Ishikawa (cell line): ENCODE measurements at regions not wholly inside any gene's neighbourhood (a gene's known extent, or its start where the extent isn't known, plus 50 kb on each side); places are given as distances from the start of the nearest gene placed in this dataset.

Experiments
- CEBPB ChIP-seq: IDR thresholded peaks from 2 replicates; pipeline ENCODE4 v1.6.1; 2012
- CREB1 ChIP-seq: IDR thresholded peaks from 2 replicates; pipeline ENCODE4 v1.6.1; 2012; ENCODE audit warnings: low read depth
- EGR1 ChIP-seq: IDR thresholded peaks from 2 replicates; pipeline ENCODE4 v1.6.1; 2012
- EP300 ChIP-seq: IDR thresholded peaks from 2 replicates; pipeline ENCODE4 v1.6.1; 2012; ENCODE audit warnings: borderline replicate concordance
- FOXM1 ChIP-seq: IDR thresholded peaks from 2 replicates; pipeline ENCODE4 v1.6.1; 2012; ENCODE audit warnings: low read depth, borderline replicate concordance
- MAX ChIP-seq: IDR thresholded peaks from 2 replicates; pipeline ENCODE4 v1.6.1; 2012
- NFIC ChIP-seq: IDR thresholded peaks from 2 replicates; pipeline ENCODE4 v1.6.1; 2012
- RAD21 ChIP-seq: IDR thresholded peaks from 2 replicates; pipeline ENCODE4 v1.6.1; 2012; ENCODE audit warnings: low read depth
- REST ChIP-seq: IDR thresholded peaks from 2 replicates; pipeline ENCODE4 v1.6.1; 2012; ENCODE audit warnings: low read depth, mild to moderate bottlenecking
- TAF1 ChIP-seq: IDR thresholded peaks from 2 replicates; pipeline ENCODE4 v1.6.1; 2012; ENCODE audit warnings: low read depth, mild to moderate bottlenecking
- TCF12 ChIP-seq: IDR thresholded peaks from 2 replicates; pipeline ENCODE4 v1.6.1; 2012; ENCODE audit warnings: low read depth
- TEAD4 ChIP-seq: IDR thresholded peaks from 2 replicates; pipeline ENCODE4 v1.6.1; 2012
- USF1 ChIP-seq: IDR thresholded peaks from 2 replicates; pipeline ENCODE4 v1.6.1; 2012
- YY1 ChIP-seq: IDR thresholded peaks from 2 replicates; pipeline ENCODE4 v1.6.1; 2012; ENCODE audit warnings: low read depth
- ZBTB7A ChIP-seq: IDR thresholded peaks from 2 replicates; pipeline ENCODE4 v1.6.1; 2012; ENCODE audit warnings: low read depth

GRCh38 chr3:75332794-75333193, 331.3 kb upstream of the FRG2C start:
- TF ChIP-seq TCF12 (no peak), CEBPB (no peak)

- TF ChIP-seq REST (no peak), TAF1 (no peak), RAD21 (no peak), YY1 (no peak), ZBTB7A (no peak), USF1 (no peak), CEBPB (no peak)
Observed at GRCh38 chr3:75334299-75334698, 329.8 kb upstream of the FRG2C start.

- TF ChIP-seq YY1 (no peak), ZBTB7A (no peak), TCF12 (no peak), TEAD4 (no peak), EP300 (no peak), NFIC (no peak), RAD21 (no peak), REST (no peak), CREB1 (no peak), MAX (no peak), TAF1 (no peak), CEBPB (no peak), USF1 (no peak), FOXM1 (no peak), EGR1 (no peak)
Observed at GRCh38 chr3:75337226-75337900, 326.8 kb upstream of the FRG2C start.

- TF ChIP-seq CREB1 (no peak), TAF1 (no peak), MAX (no peak), USF1 (no peak), ZBTB7A (no peak), RAD21 (no peak), CEBPB (no peak), TCF12 (no peak), EP300 (no peak), EGR1 (no peak), FOXM1 (no peak), NFIC (no peak), TEAD4 (no peak), REST (no peak), YY1 (no peak)
Observed at GRCh38 chr3:75338342-75338741, 325.8 kb upstream of the FRG2C start.
